WI38 (cell line): ENCODE measurements at regions not wholly inside any gene's neighbourhood (a gene's known extent, or its start where the extent isn't known, plus 50 kb on each side); places are given as distances from the start of the nearest gene placed in this dataset.

Experiments
- H3K4me3 ChIP-seq: 2 replicates; pipeline ENCODE4 v1.5.1; 2011; ENCODE audit warnings: low read depth, mild to moderate bottlenecking, control low read depth, low read length
- CTCF ChIP-seq: IDR thresholded peaks from 2 replicates; pipeline ENCODE4 v1.5.1; 2012; ENCODE audit warnings: low read depth, mild to moderate bottlenecking, control low read depth, low read length

DNA sequence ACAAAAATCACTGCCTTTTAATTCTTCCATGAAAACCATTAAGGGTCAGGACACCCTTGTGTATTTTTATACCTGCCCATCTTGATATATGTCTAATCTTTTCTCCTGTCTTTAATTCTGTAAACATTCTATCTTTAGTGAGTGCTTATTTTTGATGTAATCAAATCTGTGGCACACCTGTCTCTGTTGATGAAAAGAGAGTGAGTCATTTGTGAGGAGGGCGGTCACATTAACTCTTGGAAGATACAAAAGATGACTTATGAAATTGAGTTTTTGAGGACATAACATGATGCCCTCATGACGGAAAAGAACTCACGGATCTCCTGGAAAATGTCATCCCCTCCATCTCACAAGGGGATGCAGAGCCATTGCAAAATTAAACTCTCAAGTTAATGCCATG lies 206.5 kb upstream of the PGR start:
- H3K4me3 ChIP-seq: no peak overlapping the region
- TF ChIP-seq CTCF: no peak

- TF ChIP-seq CTCF: no peak
Observed at GRCh38 chr11:101334581-101334980, 205.0 kb upstream of the PGR start.

DNA sequence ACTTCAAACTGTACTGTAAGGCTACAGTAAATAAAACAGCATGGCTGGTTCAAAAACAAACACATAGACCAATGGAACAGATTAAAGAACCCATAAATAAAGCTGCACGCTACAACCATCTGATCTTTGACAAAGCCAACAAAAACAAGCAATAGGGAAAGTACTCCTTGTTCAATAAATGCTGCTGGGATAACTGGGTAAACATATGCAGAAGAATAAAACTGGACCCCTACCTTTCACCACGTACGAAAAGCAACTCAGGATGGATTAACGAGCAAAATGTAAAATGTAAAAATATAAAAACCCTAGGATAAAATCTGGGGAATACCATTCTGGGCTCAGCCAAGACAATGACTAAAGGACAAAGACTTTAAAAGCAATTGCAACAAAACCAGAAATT lies 201.8 kb upstream of the PGR start:
- no peak overlapping the region for H3K4me3 ChIP-seq

More at GRCh38 chr11:101334581-101334980, 205.0 kb upstream of the PGR start:
- H3K4me3 ChIP-seq: no peak overlapping the region

GRCh38 chr11:101327908-101328307 lies 198.3 kb upstream of the PGR start:
- no peak overlapping the region for H3K4me3 ChIP-seq
- no peak for TF ChIP-seq CTCF

More for the DNA sequence above, 201.8 kb upstream of the PGR start:
- no peak for TF ChIP-seq CTCF

- TF ChIP-seq CTCF: no peak
- no peak overlapping the region for H3K4me3 ChIP-seq
Observed at GRCh38 chr11:101326141-101326540, 196.5 kb upstream of the PGR start.

GRCh38 chr11:101323997-101324396 lies 194.4 kb upstream of the PGR start:
- H3K4me3 ChIP-seq: no peak overlapping the region
- TF ChIP-seq CTCF: no peak

GRCh38 chr11:101321222-101321621 lies 191.6 kb upstream of the PGR start:
- H3K4me3 ChIP-seq: no peak overlapping the region
- no peak for TF ChIP-seq CTCF
